Lower leg skin (tissue), 3 donors: ENCODE measurements at regions not wholly inside any gene's neighbourhood (a gene's known extent, or its start where the extent isn't known, plus 50 kb on each side); places are given as distances from the start of the nearest gene placed in this dataset.

Experiments used
- POLR2A ChIP-seq, 2 donors: fragments of 450-650 bp; IDR thresholded peaks; one replicate each; pipeline ENCODE4 v1.6.1; 2016 to 2017; ENCODE audit warnings: antibody characterized with exemption in 2 of 2, mild to moderate bottlenecking in 1 of 2, moderate library complexity in 1 of 2
- TF ChIP-seq, protein P1 (sequence below), 3 donors: fragments of 450-650 bp; IDR thresholded peaks; one replicate each; pipeline ENCODE4 v1.5.1; 2016; ENCODE audit warnings: antibody characterized with exemption in 3 of 3, mild to moderate bottlenecking in 3 of 3, moderate library complexity in 2 of 3

DNA sequence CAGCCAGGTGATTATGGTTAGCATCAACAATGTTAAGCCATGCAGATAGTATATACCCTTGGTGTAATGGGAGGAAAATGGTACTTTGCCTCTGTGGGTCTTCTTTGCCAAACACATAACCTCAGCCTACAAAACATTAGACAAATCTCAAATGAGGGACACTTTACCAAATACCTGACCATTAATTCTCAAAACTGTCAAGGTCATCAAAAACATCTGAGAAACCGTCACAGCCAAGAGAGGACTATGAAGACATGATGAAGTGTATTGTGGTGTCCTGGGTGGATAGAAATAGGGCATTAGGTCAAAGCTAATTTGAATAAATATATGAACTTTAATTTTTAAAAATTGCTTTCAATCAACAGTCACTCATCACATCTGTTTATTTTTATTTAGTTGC, 1036.1 kb downstream of the AGBL1 start:
- no peak for TF ChIP-seq POLR2A (IDR thresholded peaks at IDR 0.05)
- TF ChIP-seq, protein P1, sequence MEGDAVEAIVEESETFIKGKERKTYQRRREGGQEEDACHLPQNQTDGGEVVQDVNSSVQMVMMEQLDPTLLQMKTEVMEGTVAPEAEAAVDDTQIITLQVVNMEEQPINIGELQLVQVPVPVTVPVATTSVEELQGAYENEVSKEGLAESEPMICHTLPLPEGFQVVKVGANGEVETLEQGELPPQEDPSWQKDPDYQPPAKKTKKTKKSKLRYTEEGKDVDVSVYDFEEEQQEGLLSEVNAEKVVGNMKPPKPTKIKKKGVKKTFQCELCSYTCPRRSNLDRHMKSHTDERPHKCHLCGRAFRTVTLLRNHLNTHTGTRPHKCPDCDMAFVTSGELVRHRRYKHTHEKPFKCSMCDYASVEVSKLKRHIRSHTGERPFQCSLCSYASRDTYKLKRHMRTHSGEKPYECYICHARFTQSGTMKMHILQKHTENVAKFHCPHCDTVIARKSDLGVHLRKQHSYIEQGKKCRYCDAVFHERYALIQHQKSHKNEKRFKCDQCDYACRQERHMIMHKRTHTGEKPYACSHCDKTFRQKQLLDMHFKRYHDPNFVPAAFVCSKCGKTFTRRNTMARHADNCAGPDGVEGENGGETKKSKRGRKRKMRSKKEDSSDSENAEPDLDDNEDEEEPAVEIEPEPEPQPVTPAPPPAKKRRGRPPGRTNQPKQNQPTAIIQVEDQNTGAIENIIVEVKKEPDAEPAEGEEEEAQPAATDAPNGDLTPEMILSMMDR (IDR thresholded peaks at IDR 0.05): no peak
